ENCODE measurements at regions not wholly inside any gene's neighbourhood (a gene's known extent, or its start where the extent isn't known, plus 50 kb on each side); places are given as distances from the start of the nearest gene placed in this dataset.

DNA sequence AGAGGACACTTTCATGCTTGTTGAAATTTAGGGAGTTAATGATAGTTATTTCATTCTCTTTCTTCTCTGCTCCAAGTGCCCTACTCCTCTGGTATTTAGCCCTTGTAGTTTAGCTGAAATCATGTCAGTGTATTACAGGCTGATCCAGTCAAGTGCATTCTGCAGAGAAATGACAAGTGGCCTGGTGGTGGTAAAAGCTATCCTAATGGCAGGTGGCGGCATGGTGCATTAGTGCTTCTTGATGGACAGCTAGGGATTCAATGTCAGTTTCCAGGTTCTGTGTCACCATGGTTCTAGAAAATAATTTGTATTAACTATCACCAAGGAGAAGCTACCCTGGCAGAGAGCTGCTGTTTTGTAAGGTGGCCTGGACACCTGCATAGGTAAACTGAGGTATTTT is 90.0 kb upstream of the BNIP2 start:
- H3K4me2 ChIP-seq (replicated peaks; ENCODE audit: extremely low read depth, low read length, poor library complexity, severe bottlenecking), result no peak overlapping the region
- H3K4me3 Mint-ChIP-seq, result no peak overlapping the region
- peaks cover 0 to 5% (median 0%) of the 10 kb centered on the region in 7 donors for H3K9me3 Mint-ChIP-seq
- H3K4me3 ChIP-seq (replicated peaks in 1 of 3; ENCODE audit: low read depth in 2 of 3, low read length in 3 of 3), result no peak overlapping the region
- H3K27ac Mint-ChIP-seq, result no peak overlapping the region
- H3K36me3 Mint-ChIP-seq, result no peaks in the 10 kb centered on the region
- no peaks in the 10 kb centered on the region for H3K9me3 ChIP-seq (replicated peaks in 1 of 2; ENCODE audit: control insufficient read depth in 1 of 2, insufficient read depth in 1 of 2, low read length in 2 of 2)
- H3K4me1 ChIP-seq (ENCODE audit: control insufficient read depth in 1 of 2, insufficient read depth in 2 of 2, low read length in 2 of 2), result no peaks in the 10 kb centered on the region
- no peak overlapping the region for H3K27ac ChIP-seq (ENCODE audit: low read depth in 1 of 2, low read length in 2 of 2)
- H3K4me1 Mint-ChIP-seq, result no peaks in the 10 kb centered on the region
- DNase-seq, result no peak
- H3K27me3 Mint-ChIP-seq (ENCODE audit: low read depth in 3 of 3), result peaks cover 0 to 7% (median 0%) of the 10 kb centered on the region in 3 donors
- intact Hi-C loops (cut with micrococcal nuclease), result no loop called here
- H2AFZ ChIP-seq (ENCODE audit: insufficient read depth, low read depth, low read length, poor library complexity, severe bottlenecking), result no peak overlapping the region
- WGBS (ENCODE audit: insufficient coverage), result 100% methylated on average over 1 of the region's 1 CpG
- no peak overlapping the region for H3K9ac ChIP-seq (ENCODE audit: insufficient read depth, low read length, poor library complexity, severe bottlenecking)
- H3K36me3 ChIP-seq (replicated peaks in 1 of 2; ENCODE audit: control insufficient read depth in 1 of 2, insufficient read depth in 2 of 2, low read length in 2 of 2), result no peaks in the 10 kb centered on the region
- TF ChIP-seq, protein P1, sequence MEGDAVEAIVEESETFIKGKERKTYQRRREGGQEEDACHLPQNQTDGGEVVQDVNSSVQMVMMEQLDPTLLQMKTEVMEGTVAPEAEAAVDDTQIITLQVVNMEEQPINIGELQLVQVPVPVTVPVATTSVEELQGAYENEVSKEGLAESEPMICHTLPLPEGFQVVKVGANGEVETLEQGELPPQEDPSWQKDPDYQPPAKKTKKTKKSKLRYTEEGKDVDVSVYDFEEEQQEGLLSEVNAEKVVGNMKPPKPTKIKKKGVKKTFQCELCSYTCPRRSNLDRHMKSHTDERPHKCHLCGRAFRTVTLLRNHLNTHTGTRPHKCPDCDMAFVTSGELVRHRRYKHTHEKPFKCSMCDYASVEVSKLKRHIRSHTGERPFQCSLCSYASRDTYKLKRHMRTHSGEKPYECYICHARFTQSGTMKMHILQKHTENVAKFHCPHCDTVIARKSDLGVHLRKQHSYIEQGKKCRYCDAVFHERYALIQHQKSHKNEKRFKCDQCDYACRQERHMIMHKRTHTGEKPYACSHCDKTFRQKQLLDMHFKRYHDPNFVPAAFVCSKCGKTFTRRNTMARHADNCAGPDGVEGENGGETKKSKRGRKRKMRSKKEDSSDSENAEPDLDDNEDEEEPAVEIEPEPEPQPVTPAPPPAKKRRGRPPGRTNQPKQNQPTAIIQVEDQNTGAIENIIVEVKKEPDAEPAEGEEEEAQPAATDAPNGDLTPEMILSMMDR (IDR thresholded peaks at IDR 0.05), result no peak
- H3K27me3 ChIP-seq (ENCODE audit: control insufficient read depth in 2 of 2, insufficient read depth in 2 of 2, low read length in 2 of 2), result no peaks in the 10 kb centered on the region
- H3K79me2 ChIP-seq (ENCODE audit: insufficient read depth, low read length), result no peaks in the 10 kb centered on the region
- no peaks in the 10 kb centered on the region for H4K20me1 ChIP-seq (ENCODE audit: insufficient read depth, low read length)

DNA sequence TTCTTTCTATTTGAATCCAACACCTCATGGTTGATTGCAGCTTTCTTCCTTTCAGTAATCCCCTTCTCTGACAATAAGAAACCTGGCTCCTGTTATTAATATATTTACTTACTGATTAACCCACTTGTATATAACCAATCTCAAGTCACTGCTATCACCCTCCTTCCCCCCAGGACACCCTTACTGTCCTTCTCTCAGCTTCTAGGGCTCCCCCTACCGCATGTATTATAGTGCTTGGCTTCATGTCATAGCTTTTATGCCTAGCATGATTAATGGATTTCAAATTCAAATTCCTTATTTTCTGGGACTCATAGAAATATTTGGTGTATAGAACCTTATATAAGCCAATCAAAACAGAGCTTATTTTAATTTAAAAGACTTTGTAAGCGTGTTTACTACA is 75.7 kb upstream of the BNIP2 start:
- H3K9ac ChIP-seq (ENCODE audit: insufficient read depth, low read length, poor library complexity, severe bottlenecking), result no peak overlapping the region
- WGBS (ENCODE audit: insufficient coverage), result no CpG with 5 or more reads among the region's 2 CpGs
- H3K4me1 ChIP-seq (ENCODE audit: control insufficient read depth in 1 of 2, insufficient read depth in 2 of 2, low read length in 2 of 2), result no peaks in the 10 kb centered on the region
- peaks cover 4 to 9% (median 5%) of the 10 kb centered on the region in 3 donors for H3K27me3 Mint-ChIP-seq (ENCODE audit: low read depth in 3 of 3)
- intact Hi-C loops (cut with micrococcal nuclease), result no loop called here
- H3K4me3 ChIP-seq (replicated peaks in 1 of 3; ENCODE audit: low read depth in 2 of 3, low read length in 3 of 3), result no peak overlapping the region
- no peaks in the 10 kb centered on the region for H3K9me3 ChIP-seq (replicated peaks in 1 of 2; ENCODE audit: control insufficient read depth in 1 of 2, insufficient read depth in 1 of 2, low read length in 2 of 2)
- no peak overlapping the region for H2AFZ ChIP-seq (ENCODE audit: insufficient read depth, low read depth, low read length, poor library complexity, severe bottlenecking)
- H3K27ac ChIP-seq (ENCODE audit: low read depth in 1 of 2, low read length in 2 of 2), result no peak overlapping the region
- H3K36me3 Mint-ChIP-seq, result no peaks in the 10 kb centered on the region
- DNase-seq, result no peak
- H3K36me3 ChIP-seq (replicated peaks in 1 of 2; ENCODE audit: control insufficient read depth in 1 of 2, insufficient read depth in 2 of 2, low read length in 2 of 2), result no peaks in the 10 kb centered on the region
- TF ChIP-seq, protein P1 (IDR thresholded peaks at IDR 0.05), result no peak
- no peak overlapping the region for H3K4me3 Mint-ChIP-seq
- H3K9me3 Mint-ChIP-seq, result peaks cover 0 to 2% (median 0%) of the 10 kb centered on the region in 7 donors
- no peaks in the 10 kb centered on the region for H3K27me3 ChIP-seq (ENCODE audit: control insufficient read depth in 2 of 2, insufficient read depth in 2 of 2, low read length in 2 of 2)
- H3K27ac Mint-ChIP-seq, result no peak overlapping the region
- H3K4me2 ChIP-seq (replicated peaks; ENCODE audit: extremely low read depth, low read length, poor library complexity, severe bottlenecking), result no peak overlapping the region
- no peaks in the 10 kb centered on the region for H3K79me2 ChIP-seq (ENCODE audit: insufficient read depth, low read length)
- H3K4me1 Mint-ChIP-seq, result no peaks in the 10 kb centered on the region
- H4K20me1 ChIP-seq (ENCODE audit: insufficient read depth, low read length), result no peaks in the 10 kb centered on the region
